Stimulated activated CD4-positive, alpha-beta T cell treated with anti-CD3 and anti-CD28 coated beads, TNF-alpha, amount 100 ng/mL, for 1 hour (primary cell): ENCODE measurements at regions not wholly inside any gene's neighbourhood (a gene's known extent, or its start where the extent isn't known, plus 50 kb on each side); places are given as distances from the start of the nearest gene placed in this dataset.

Source experiments
- DNase-seq, 3 donors: peaks; one replicate each; pipeline ENCODE4 v3.0.0-alpha.2; 2020; ENCODE audit warnings: low read depth in 3 of 3, low spot score in 1 of 3

- DNase-seq, result no peak
Observed at GRCh38 chr16:85356157-85356556, 243.9 kb upstream of the CIBAR2 start.

- DNase-seq, result no peak
Observed at GRCh38 chr16:85357323-85357722, 245.1 kb upstream of the CIBAR2 start.

GRCh38 chr16:85357924-85358505 lies 245.7 kb upstream of the CIBAR2 start:
- DNase-seq, result no peak

- DNase-seq, result no peak
Observed at GRCh38 chr16:85358704-85359146, 246.5 kb upstream of the CIBAR2 start.

- no peak for DNase-seq
Observed at GRCh38 chr16:85359147-85359822, 247.0 kb upstream of the CIBAR2 start.

GRCh38 chr16:85360323-85361277 lies 248.3 kb upstream of the CIBAR2 start:
- no peak for DNase-seq

GRCh38 chr16:85361441-85362118 lies 249.3 kb upstream of the CIBAR2 start:
- no peak for DNase-seq

- no peak for DNase-seq
Observed at GRCh38 chr16:85362443-85362842, 250.2 kb upstream of the CIBAR2 start.

GRCh38 chr16:85363427-85363826 lies 249.7 kb upstream of the GSE1 start:
- no peak for DNase-seq

- DNase-seq, result no peak
Observed at GRCh38 chr16:85363881-85364280, 249.2 kb upstream of the GSE1 start.

GRCh38 chr16:85364323-85365040 lies 248.6 kb upstream of the GSE1 start:
- no peak for DNase-seq

GRCh38 chr16:85365120-85365519 lies 248.0 kb upstream of the GSE1 start:
- no peak for DNase-seq

- DNase-seq, result no peak
Observed at GRCh38 chr16:85366031-85366763, 246.9 kb upstream of the GSE1 start.

- DNase-seq, result no peak
Observed at GRCh38 chr16:85367485-85367884, 245.6 kb upstream of the GSE1 start.

GRCh38 chr16:85369060-85369459 lies 244.1 kb upstream of the GSE1 start:
- no peak for DNase-seq

GRCh38 chr16:85369741-85370528 lies 243.2 kb upstream of the GSE1 start:
- peak in 2 of 3 donors; percentile 12 to 35 for DNase-seq

GRCh38 chr16:85370543-85370880 lies 242.6 kb upstream of the GSE1 start:
- no peak for DNase-seq

- no peak for DNase-seq
Observed at GRCh38 chr16:85370881-85371651, 242.1 kb upstream of the GSE1 start.

GRCh38 chr16:85371948-85372347 lies 241.2 kb upstream of the GSE1 start:
- DNase-seq, result no peak
